ENCODE measurements at regions not wholly inside any gene's neighbourhood (a gene's known extent, or its start where the extent isn't known, plus 50 kb on each side); places are given as distances from the start of the nearest gene placed in this dataset.

GRCh38 chr6:103538381-103538780 lies 1321.3 kb downstream of the HACE1 start (continued):
- TF ChIP-seq E2F6 (IDR thresholded peaks at IDR 0.05): no peak
- TF ChIP-seq SIRT6 (IDR thresholded peaks at IDR 0.05; ENCODE audit: low read length): no peak
- TF ChIP-seq ATF2 (IDR thresholded peaks at IDR 0.05; ENCODE audit: low read length): no peak

Measured in H1 (cell line).